ENCODE measurements at regions not wholly inside any gene's neighbourhood (a gene's known extent, or its start where the extent isn't known, plus 50 kb on each side); places are given as distances from the start of the nearest gene placed in this dataset.
"Not testable (repeated sequence)": the region's sequence is repeated elsewhere in the genome, so short reads cannot be mapped to it uniquely, and the experiment has no call there.

DNA sequence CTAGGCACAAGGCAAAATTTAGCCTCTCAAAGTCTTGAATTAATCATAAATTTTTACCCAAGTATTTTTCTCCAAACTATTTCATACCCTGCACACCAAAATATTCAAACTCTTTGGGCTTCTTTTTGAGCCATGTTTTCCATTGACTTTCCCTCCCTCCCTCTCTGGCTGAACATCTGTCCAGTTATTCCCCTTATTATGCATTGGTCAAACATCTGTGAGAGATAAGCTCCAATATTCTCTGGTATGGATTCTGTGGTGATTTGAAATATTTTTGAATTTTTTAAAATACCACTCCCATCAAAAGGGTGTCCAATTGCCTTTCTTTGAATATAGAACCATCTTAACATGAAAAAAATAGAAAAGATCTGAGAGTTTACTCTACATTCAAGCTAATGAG is 244.2 kb downstream of the RFPL4B start:
- DNase-seq = no peak

GRCh38 chr6:112592159-112592558 is 245.0 kb downstream of the RFPL4B start:
- no peak for DNase-seq

- DNase-seq = no peak
These were observed 247.9 kb downstream of the RFPL4B start for GRCh38 chr6:112594886-112595594.

DNA sequence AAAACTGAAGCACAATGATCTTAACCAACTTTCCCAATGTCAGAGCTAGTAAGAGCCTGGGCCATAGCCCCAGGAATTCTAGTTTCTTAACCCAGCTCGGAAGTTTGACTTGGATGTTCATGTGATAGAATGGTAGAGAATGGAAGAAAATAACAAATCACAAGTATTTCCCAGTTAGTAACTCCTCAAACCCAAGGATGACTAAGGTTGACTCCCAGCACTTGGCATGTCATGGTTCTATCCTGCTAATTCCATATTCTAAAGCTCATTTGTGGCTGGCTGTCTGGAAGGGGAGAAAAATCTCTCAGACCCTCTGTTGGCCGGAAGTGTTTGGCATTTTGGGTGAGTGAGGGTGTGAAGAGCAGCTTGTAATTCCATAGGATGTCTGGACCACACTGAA is 248.7 kb downstream of the RFPL4B start:
- no peak for DNase-seq

- DNase-seq = no peak
These were observed 250.0 kb downstream of the RFPL4B start for GRCh38 chr6:112597176-112597575.

DNA sequence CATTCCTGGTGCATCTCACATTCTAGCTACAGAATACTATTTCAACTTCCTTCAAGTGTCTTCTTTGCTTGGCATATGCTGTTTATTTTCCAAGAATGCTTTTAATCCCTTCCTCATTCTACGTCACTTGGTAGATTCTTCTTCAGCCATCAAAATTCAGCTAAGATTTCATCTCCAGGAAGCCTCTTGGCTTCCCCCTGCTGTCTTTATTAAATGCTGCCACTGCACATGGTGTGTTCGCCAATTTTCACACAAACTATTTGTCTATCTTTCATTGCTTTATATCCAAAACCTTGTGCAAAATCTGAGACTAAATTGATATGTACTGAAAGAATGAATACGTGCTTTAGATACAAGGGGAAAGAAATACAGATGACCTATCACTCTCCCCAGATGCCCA is 253.0 kb downstream of the RFPL4B start:
- no peak for DNase-seq

- DNase-seq = no peak
These were observed 256.6 kb downstream of the RFPL4B start for GRCh38 chr6:112603726-112604125.

DNA sequence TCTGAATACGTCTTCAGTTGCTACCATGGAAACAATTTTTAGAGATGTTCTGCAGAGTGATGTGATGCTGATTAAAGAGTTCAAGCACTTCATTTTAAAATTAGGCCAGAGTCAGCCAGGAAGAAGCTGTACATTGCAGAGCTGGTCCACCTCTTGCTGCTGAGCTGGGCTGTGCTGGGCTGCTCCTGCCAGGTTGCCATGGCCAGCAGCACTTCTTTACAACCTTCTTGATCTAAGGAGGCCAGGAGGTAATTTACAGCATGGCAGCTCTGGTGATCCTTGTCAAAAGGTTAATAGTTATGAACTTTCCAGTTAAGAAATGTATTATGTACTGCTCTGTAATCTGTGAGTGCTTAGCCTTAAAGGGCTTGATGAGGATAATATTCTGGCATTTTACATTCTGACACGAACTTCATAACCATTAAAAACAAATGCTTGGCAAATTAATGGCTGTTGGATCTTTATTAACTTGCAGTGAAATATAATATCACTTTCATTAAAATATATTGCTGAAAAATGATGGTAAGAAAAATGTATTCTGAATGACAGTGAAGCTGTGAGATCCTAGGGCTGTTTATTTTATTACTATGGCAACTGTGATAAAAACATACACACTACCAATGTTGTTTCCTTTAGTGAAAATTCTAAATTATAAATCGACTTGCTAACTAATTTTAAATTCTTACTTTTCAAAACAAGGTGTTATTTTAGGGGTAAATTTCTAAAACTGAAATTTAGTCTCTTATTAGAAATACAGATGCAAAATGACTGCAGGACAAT is 259.7 kb downstream of the RFPL4B start:
- DNase-seq = no peak

DNA sequence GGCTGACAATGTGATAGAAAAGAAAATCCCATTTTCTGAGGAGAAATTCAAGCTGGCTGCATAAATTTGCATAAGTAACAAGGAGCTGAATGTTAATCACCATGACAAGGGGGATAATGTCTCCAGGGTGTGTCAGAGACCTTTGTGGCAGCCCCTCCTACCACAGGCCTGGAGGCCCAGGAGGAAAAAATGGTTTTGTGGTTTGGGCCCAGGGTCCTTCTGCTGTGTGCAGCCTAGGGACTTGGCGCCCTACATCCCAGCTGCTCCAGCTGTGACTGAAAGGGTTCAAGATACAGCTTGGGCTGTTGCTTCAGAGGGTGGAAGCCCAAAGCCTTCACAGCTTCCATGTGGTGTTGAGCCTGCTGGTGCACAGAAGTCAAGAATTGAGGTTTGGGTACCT is 261.8 kb downstream of the RFPL4B start:
- not testable (repeated sequence) for DNase-seq

DNA sequence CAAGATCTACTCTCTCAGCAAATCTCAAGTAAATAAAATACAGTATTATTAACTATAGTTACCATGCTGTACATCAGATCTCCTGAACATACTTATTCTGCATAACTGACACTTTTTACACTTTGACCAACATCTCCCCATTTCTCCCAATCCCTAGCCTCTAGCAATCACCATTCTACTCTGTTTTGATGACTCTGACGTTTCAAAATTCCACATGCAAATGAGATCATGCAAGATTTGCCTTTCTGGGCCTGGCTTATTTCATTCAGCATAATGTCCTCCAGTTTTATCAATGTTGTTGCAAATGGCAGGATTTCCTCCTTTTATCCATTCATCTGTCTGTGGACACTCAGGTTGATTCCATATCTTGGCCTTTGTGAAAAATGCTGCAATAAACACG is 266.3 kb downstream of the RFPL4B start:
- no peak for DNase-seq

DNA sequence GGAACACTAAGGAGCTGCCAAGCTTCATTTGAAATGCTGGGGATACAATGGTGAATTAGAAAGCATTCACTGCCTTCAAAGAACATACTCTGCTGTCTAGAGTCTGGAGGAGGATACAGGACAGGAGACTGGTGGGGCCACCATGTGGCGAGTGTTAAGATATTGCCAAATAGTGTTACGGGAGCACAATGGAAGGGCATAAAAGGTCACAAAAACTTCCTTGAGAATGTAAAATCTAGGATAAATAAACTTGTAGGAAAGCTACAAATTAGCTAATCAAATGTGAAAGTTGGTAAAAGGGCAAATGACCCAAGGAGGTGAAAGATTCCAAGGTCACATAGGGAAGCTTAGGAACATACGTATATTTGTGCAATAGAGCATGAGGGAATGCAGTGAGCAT is 271.7 kb downstream of the RFPL4B start:
- no peak for DNase-seq

DNA sequence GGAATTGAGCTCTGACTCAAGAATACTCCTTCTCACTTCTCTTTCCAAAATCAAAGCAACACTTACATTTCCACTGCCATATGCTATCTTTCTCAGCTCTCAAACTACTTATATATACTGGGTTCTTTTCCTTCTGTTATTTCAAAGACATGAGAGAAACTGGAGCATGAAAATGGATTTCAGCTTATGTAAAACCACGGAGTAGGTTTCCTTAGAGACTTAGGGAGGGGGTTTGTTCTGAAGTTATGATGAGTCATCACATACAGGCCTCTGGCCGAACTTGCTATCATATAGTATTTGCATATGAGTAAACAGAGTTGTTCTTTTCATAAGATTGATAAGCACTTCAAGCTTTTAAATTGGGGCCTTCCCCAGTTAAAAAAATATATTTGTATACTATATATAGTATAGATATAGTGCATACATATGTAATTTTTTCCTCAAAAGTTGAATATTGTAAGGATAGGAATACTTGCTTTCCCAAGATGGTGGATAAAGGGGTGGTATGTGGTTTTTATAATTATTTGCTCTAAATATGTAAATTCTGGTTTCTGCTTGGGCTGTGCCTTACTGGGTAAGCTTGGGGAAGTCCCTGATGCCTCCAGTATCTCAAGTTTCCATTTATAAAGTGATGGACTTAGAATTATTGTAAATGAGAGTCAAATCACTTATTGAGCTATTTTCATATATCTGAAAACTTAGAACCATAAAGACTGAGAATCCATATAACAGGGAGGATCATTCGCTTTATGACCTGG is 273.9 kb downstream of the RFPL4B start:
- no peak for DNase-seq

GRCh38 chr6:112622036-112622435 is 274.9 kb downstream of the RFPL4B start:
- DNase-seq = no peak

DNA sequence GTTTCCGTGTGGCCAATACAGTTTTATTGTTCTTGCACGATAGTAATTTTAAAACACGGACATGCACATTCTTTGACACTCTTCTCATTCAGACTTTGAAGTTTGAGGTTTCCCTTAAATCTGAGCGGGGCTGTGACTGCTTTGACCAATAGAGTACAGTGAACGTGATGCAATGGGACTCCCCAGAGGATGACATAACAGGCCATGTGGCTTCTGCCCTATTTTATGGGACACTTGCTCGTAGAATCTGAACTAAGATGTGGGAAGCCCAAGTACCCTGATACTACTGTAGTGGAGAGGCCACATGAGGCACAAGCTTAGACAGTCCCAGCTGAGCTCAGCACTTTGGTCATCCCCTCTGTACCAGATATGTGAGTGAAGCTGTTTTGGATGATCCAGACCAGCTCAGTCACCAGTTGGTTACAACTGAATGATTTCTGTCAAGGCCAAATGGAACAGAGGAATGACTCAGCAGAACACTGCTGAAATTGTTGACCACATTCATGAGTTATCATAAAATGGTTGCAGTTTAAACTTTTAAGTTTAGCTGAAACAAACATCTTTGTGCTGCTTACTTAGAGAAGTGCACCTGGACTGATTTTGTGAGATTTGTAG is 279.4 kb downstream of the RFPL4B start:
- no peak for DNase-seq

GRCh38 chr6:112634376-112634775 is 287.2 kb downstream of the RFPL4B start:
- no peak for DNase-seq

GRCh38 chr6:112636650-112637262 is 289.6 kb downstream of the RFPL4B start:
- no peak for DNase-seq

GRCh38 chr6:112639391-112639831 is 292.3 kb downstream of the RFPL4B start:
- no peak for DNase-seq

DNA sequence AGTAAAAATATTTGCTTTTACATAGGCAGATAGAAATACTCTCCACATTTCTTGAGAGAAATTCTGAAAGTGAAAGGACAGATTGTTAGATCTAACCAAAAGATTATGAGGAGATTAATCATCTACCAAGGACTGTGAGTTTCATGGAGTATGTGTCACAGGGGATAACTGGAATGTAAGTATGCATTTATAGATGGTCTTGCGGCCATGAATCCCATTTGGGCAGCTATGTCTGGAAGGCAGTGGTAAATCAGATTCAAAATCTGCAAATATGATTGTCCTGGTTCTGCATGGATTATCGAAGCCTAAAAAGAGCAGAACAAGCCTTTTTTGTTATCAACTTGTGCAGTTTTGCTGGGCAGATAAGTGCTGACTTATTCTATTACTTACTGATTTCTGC is 293.8 kb downstream of the RFPL4B start:
- DNase-seq = no peak

- DNase-seq = no peak
These were observed 302.7 kb downstream of the RFPL4B start for GRCh38 chr6:112649853-112650252.

GRCh38 chr6:112651239-112651638 is 304.1 kb downstream of the RFPL4B start:
- DNase-seq = no peak

DNA sequence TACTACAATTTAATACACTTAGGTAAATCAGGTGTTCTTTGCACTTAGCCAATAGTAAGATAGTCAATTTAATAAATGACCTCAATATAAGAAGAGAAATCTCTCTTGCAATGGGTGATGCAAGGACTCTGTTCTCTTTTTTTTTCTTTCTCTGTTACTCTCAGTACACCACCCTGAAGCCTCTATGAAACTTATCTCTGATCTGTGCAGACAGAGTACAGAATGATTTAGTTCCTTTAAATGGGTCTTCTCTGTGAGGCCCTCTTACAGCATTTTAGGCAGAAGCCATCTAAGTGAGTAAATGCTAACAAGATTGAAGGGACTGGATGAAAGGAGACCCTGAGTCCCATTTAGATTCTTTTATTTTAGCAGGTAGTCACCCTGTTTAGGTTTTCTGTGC is 312.8 kb downstream of the RFPL4B start:
- DNase-seq = no peak

GRCh38 chr6:112660626-112661025 is 313.5 kb downstream of the RFPL4B start:
- DNase-seq = no peak

DNA sequence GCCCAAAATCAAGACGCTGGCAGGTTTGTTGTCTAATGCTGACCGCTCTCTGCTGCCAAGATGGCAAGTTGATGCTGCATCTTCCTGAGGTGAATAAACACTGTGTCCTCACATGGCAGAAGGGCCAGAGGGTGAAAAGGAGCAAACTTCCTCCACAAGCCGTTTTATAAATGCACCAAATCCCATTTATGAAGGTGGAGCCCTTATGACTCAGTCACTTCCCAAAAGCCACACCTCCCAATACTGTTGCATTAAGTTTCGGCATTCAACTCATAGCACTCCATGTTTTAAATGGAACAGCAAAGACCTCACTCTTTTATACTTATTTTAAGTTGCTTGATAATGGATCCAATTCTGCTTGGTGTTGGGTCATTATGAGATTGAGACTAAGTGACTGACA is 316.6 kb downstream of the RFPL4B start:
- no peak for DNase-seq
